H1 (cell line): ENCODE measurements at regions not wholly inside any gene's neighbourhood (a gene's known extent, or its start where the extent isn't known, plus 50 kb on each side); places are given as distances from the start of the nearest gene placed in this dataset.
"Not testable (repeated sequence)": the region's sequence is repeated elsewhere in the genome, so short reads cannot be mapped to it uniquely, and the experiment has no call there.

Experiments used
- CTCF ChIA-PET: fragments of 300-600 bp; sonication (Branson Sonifier 250); formaldehyde crosslinking; loops from one replicate; lab custom pipeline; 2021; ENCODE audit not compliant: partially characterized antibody; lab: Charles Lee
- POLR2A ChIA-PET: fragments of 300-600 bp; sonication (Branson Sonifier 250); formaldehyde crosslinking; loops from one replicate; lab custom pipeline; 2021; ENCODE audit warnings: inconsistent platforms; ENCODE audit not compliant: partially characterized antibody; lab: Charles Lee
- DNase-seq, 2 experiments: peaks; one replicate each; pipeline versions ENCODE4 v3.0.0 to v3.0.0-alpha.2; 2010 to 2022; ENCODE audit warnings: low spot score in 2 of 2, low read depth in 1 of 2, mixed read lengths in 1 of 2
- FAIRE-seq: peaks from 2 replicates; lab custom pipeline; 2011; peaks lifted over from hg19 to GRCh38; lab: Jason Lieb, UNC
- H2AFZ ChIP-seq: 2 replicates; pipeline ENCODE4 v1.8.1; 2012; ENCODE audit warnings: low read length, inconsistent platforms
- H2AK5ac ChIP-seq: 2 replicates; pipeline ENCODE4 v1.6.1; 2013; ENCODE audit warnings: low read depth, low read length
- H2BK120ac ChIP-seq: replicated peaks from 2 replicates; pipeline ENCODE3; 2013; ENCODE audit warnings: low read depth, low read length, inconsistent platforms
- H2BK12ac ChIP-seq: 2 replicates; pipeline ENCODE4 v1.6.1; 2013; ENCODE audit warnings: low read depth, low read length
- H2BK15ac ChIP-seq: 2 replicates; pipeline ENCODE4 v1.6.1; 2013; ENCODE audit warnings: low read length
- H2BK20ac ChIP-seq: 2 replicates; pipeline ENCODE4 v1.6.1; 2013; ENCODE audit warnings: low read length
- H2BK5ac ChIP-seq: 2 replicates; pipeline ENCODE4 v1.6.1; 2013; ENCODE audit warnings: low read depth, low read length
- H3K14ac ChIP-seq: 2 replicates; pipeline ENCODE4 v1.6.1; 2013; ENCODE audit warnings: inconsistent platforms; ENCODE audit not compliant: insufficient read length
- H3K18ac ChIP-seq: 2 replicates; pipeline ENCODE4 v1.6.1; 2013; ENCODE audit warnings: low read length; ENCODE audit errors: extremely low read depth
- H3K23ac ChIP-seq: 2 replicates; pipeline ENCODE4 v1.6.1; 2013; ENCODE audit warnings: inconsistent platforms; ENCODE audit not compliant: insufficient read length
- H3K23me2 ChIP-seq: 2 replicates; pipeline ENCODE4 v1.6.1; 2013; ENCODE audit warnings: low read depth, low read length
- H3K27ac ChIP-seq: 2 replicates; pipeline ENCODE4 v1.6.1; 2011; ENCODE audit warnings: low read depth, low read length, inconsistent platforms
- H3K27me3 ChIP-seq, 4 experiments: replicated peaks in 1 of 4; 1 replicate in 1 of 4; 2 replicates in 3 of 4; pipeline versions ENCODE4 v1.6.1 to v1.8.1; 2011 to 2013; ENCODE audit warnings: low read length in 3 of 4, mild to moderate bottlenecking in 3 of 4, inconsistent platforms in 2 of 4, mixed read lengths in 2 of 4, moderate library complexity in 1 of 4; ENCODE audit not compliant: control insufficient read depth in 3 of 4, insufficient read depth in 3 of 4; ENCODE audit errors: extremely low read depth in 1 of 4
- H3K36me3 ChIP-seq, 4 experiments: 2 replicates each; pipeline versions ENCODE4 v1.6.1 to v1.8.1; 2011 to 2013; ENCODE audit warnings: mild to moderate bottlenecking in 4 of 4, low read length in 3 of 4, moderate library complexity in 2 of 4, control low read depth in 1 of 4, inconsistent platforms in 1 of 4; ENCODE audit not compliant: insufficient read depth in 4 of 4, control insufficient read depth in 2 of 4
- H3K4ac ChIP-seq: replicated peaks from 2 replicates; pipeline ENCODE3; 2013; ENCODE audit warnings: low read length, low read depth, mixed read lengths, inconsistent platforms; ENCODE audit not compliant: insufficient read length
- H3K4me1 ChIP-seq, 4 experiments: replicated peaks in 1 of 4; 1 replicate in 1 of 4; 2 replicates in 3 of 4; pipeline versions ENCODE4 v1.6.1 to v1.8.1; 2011 to 2013; ENCODE audit warnings: low read length in 3 of 4, inconsistent platforms in 2 of 4, mixed read lengths in 1 of 4; ENCODE audit not compliant: insufficient read depth in 4 of 4, control insufficient read depth in 3 of 4
- H3K4me2 ChIP-seq, 2 experiments: 2 replicates each; pipeline versions ENCODE4 v1.6.1 to v1.8.1; 2011 to 2013; ENCODE audit warnings: low read depth in 2 of 2, low read length in 2 of 2, control low read depth in 1 of 2, inconsistent platforms in 1 of 2, mild to moderate bottlenecking in 1 of 2; ENCODE audit not compliant: insufficient read depth in 1 of 2
- H3K4me3 ChIP-seq, 4 experiments: fragments of 200-600, 300-600 bp in 1 of 4; sonication (generic), shearing (Covaris generic), sonication (Bioruptor Twin) in 1 of 4; 2 replicates each; pipeline versions ENCODE4 v1.5.1 to v1.8.1; 2011 to 2016; ENCODE audit warnings: low read length in 4 of 4, low read depth in 3 of 4, control low read depth in 2 of 4, inconsistent platforms in 2 of 4, mild to moderate bottlenecking in 2 of 4, mixed read lengths in 1 of 4, moderate library complexity in 1 of 4; ENCODE audit not compliant: insufficient read depth in 2 of 4; ENCODE audit errors: extremely low read depth in 1 of 4
- H3K56ac ChIP-seq: replicated peaks from 2 replicates; pipeline ENCODE3; 2013; ENCODE audit warnings: low read depth, mild to moderate bottlenecking, mixed read lengths, low read length, inconsistent platforms; ENCODE audit not compliant: insufficient read length
- H3K79me1 ChIP-seq: 2 replicates; pipeline ENCODE4 v1.6.1; 2013; ENCODE audit warnings: low read depth, low read length, control low read depth
- H3K79me2 ChIP-seq, 2 experiments: 2 replicates each; pipeline versions ENCODE4 v1.6.1 to v1.8.1; 2012 to 2013; ENCODE audit warnings: low read length in 2 of 2, mild to moderate bottlenecking in 2 of 2, inconsistent platforms in 1 of 2; ENCODE audit not compliant: insufficient read depth in 2 of 2, control insufficient read depth in 1 of 2
- H3K9ac ChIP-seq, 4 experiments: replicated peaks in 1 of 4; 1 replicate in 1 of 4; 2 replicates in 3 of 4; pipeline versions ENCODE4 v1.6.1 to v1.8.1; 2011 to 2013; ENCODE audit warnings: low read depth in 3 of 4, low read length in 3 of 4, control low read depth in 2 of 4, mild to moderate bottlenecking in 2 of 4, moderate library complexity in 2 of 4, inconsistent platforms in 1 of 4; ENCODE audit errors: extremely low read depth in 1 of 4
- H3K9me3 ChIP-seq, 2 experiments: 2 replicates each; pipeline versions ENCODE4 v1.6.1 to v1.8.1; 2012 to 2013; ENCODE audit warnings: mild to moderate bottlenecking in 2 of 2, moderate library complexity in 2 of 2, control low read depth in 1 of 2, inconsistent platforms in 1 of 2, low read depth in 1 of 2, low read length in 1 of 2, mixed read lengths in 1 of 2; ENCODE audit not compliant: insufficient read depth in 2 of 2
- H4K20me1 ChIP-seq, 2 experiments: replicated peaks in 1 of 2; 2 replicates each; pipeline versions ENCODE3 to v1.8.1; 2011 to 2013; ENCODE audit warnings: inconsistent platforms in 2 of 2, low read length in 2 of 2, mild to moderate bottlenecking in 1 of 2; ENCODE audit not compliant: insufficient read depth in 2 of 2, control insufficient read depth in 1 of 2
- H4K5ac ChIP-seq: 2 replicates; pipeline ENCODE4 v1.6.1; 2013; ENCODE audit warnings: low read length, low read depth, mixed read lengths, inconsistent platforms; ENCODE audit not compliant: insufficient read length
- H4K8ac ChIP-seq: 2 replicates; pipeline ENCODE4 v1.8.0; 2013; ENCODE audit warnings: mild to moderate bottlenecking, moderate library complexity, low read length, inconsistent platforms; ENCODE audit not compliant: insufficient read depth; ENCODE audit errors: extremely low read depth
- H4K91ac ChIP-seq: replicated peaks from 2 replicates; pipeline ENCODE3; 2013; ENCODE audit warnings: low read length, mixed read lengths, inconsistent platforms; ENCODE audit not compliant: insufficient read length
- WGBS, 2 experiments: shearing (Covaris generic) in 1 of 2; methylation state at CpG; one replicate each; pipeline versions ENCODE4 v1.1.6 to v1.1.7; 2013 to 2015; ENCODE audit warnings: low lambda C conversion rate in 2 of 2, mixed read lengths in 2 of 2, inconsistent platforms in 1 of 2, low coverage in 1 of 2, missing lambda C conversion rate in 1 of 2; ENCODE audit not compliant: insufficient replicate concordance in 2 of 2, insufficient coverage in 1 of 2, insufficient read length in 1 of 2; ENCODE audit errors: extremely low coverage in 1 of 2, missing lambda C conversion rate in 1 of 2; 5-methylcytosine and 5-hydroxymethylcytosine counted together

DNA sequence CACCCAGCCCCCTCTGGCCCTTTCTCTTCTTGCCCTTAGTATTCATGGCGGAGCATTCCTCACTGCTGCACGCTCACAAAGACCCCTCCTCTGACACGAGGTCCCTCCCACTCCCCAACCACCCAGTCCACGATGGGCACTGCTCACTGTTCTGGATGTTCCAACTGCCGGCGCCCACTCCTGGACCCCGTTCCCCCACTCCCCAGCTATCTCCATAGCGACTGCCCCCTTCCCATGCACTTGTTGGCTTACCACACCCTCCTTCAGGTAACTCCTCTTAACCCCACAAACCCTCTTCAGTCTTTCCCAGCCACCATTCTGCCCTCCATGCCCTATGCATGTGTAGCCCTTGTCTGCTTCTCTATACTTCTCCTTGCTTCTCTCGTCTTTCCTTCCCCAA lies 961.5 kb upstream of the DEFB115 start:
- FAIRE-seq, H3K9ac ChIP-seq, H4K5ac ChIP-seq, H3K18ac ChIP-seq, H3K4me2 ChIP-seq, H2BK15ac ChIP-seq, H4K8ac ChIP-seq, H3K23me2 ChIP-seq, H3K4me1 ChIP-seq, H2BK120ac ChIP-seq, H3K56ac ChIP-seq, POLR2A ChIA-PET, H2BK12ac ChIP-seq, H2BK5ac ChIP-seq, H4K20me1 ChIP-seq, H2AK5ac ChIP-seq, H3K23ac ChIP-seq, H3K36me3 ChIP-seq, H3K27me3 ChIP-seq, H2BK20ac ChIP-seq, H3K14ac ChIP-seq, H3K79me1 ChIP-seq, DNase-seq, H2AFZ ChIP-seq, CTCF ChIA-PET, H3K27ac ChIP-seq, H3K4me3 ChIP-seq, H3K79me2 ChIP-seq, H4K91ac ChIP-seq, H3K4ac ChIP-seq: not testable (repeated sequence)
- peaks cover 5 to 57% of the 10 kb centered on the region in 2 experiments; a peak in 3 of 4 replicates for H3K9me3 ChIP-seq
- 80% methylated on average over 6 of the region's 9 CpGs; no CpG with 5 or more reads in 1 of the 2 experiments for WGBS, 2 experiments

GRCh38 chr20:30297878-30298595 lies 959.4 kb upstream of the DEFB115 start:
- H3K9ac ChIP-seq, H3K4me1 ChIP-seq, FAIRE-seq: not testable (repeated sequence)

More at GRCh38 chr20:30297878-30298595, 959.4 kb upstream of the DEFB115 start:
- peaks cover 5 to 55% of the 10 kb centered on the region in 2 experiments; a peak in 3 of 4 replicates for H3K9me3 ChIP-seq
- H3K27ac ChIP-seq, H3K27me3 ChIP-seq, H2BK5ac ChIP-seq, H2AFZ ChIP-seq, H4K8ac ChIP-seq, H2BK15ac ChIP-seq, H3K56ac ChIP-seq, H2BK12ac ChIP-seq, H3K36me3 ChIP-seq, H2BK20ac ChIP-seq, H3K18ac ChIP-seq, H2BK120ac ChIP-seq, CTCF ChIA-PET, H3K4me3 ChIP-seq, DNase-seq, POLR2A ChIA-PET, H4K91ac ChIP-seq, H2AK5ac ChIP-seq, H4K20me1 ChIP-seq, H3K79me1 ChIP-seq, H3K4ac ChIP-seq, H3K23ac ChIP-seq, H3K14ac ChIP-seq, H3K23me2 ChIP-seq, H4K5ac ChIP-seq, H3K79me2 ChIP-seq, H3K4me2 ChIP-seq: not testable (repeated sequence)
- WGBS, 2 experiments: 75% methylated on average over 1 of the region's 1 CpG; no CpG with 5 or more reads in 1 of the 2 experiments
